Thyroid gland (tissue), 4 donors: ENCODE measurements at regions not wholly inside any gene's neighbourhood (a gene's known extent, or its start where the extent isn't known, plus 50 kb on each side); places are given as distances from the start of the nearest gene placed in this dataset.

Experiments
- DNase-seq, 2 donors: peaks; one replicate each; pipeline ENCODE4 v3.0.0-alpha.2; 2019
- H3K27ac ChIP-seq, 3 donors: fragments of 200-600 bp; sonication (generic); 1 replicate in 2 of 3; 2 replicates in 1 of 3; pipeline ENCODE4 v1.5.1; 2016 to 2019; ENCODE audit warnings: mild to moderate bottlenecking in 1 of 3, moderate library complexity in 1 of 3
- H3K27me3 ChIP-seq: fragments of 200-600 bp; sonication (generic); one replicate; pipeline ENCODE4 v1.5.1; 2019
- H3K36me3 ChIP-seq, 2 donors: fragments of 200-600 bp; sonication (generic); one replicate each; pipeline ENCODE4 v1.5.1; 2016 to 2019
- H3K4me1 ChIP-seq, 2 donors: fragments of 200-600 bp; sonication (generic); one replicate each; pipeline ENCODE4 v1.5.1; 2017 to 2019
- H3K4me3 ChIP-seq, 3 donors: fragments of 200-600 bp; sonication (generic); replicated peaks in 1 of 3; 1 replicate in 2 of 3; 2 replicates in 1 of 3; pipeline ENCODE4 v1.5.1; 2016; ENCODE audit warnings: mild to moderate bottlenecking in 1 of 3
- H3K9me3 ChIP-seq: fragments of 200-600 bp; sonication (generic); one replicate; pipeline ENCODE4 v1.5.1; 2017
- POLR2A ChIP-seq, 2 donors: fragments of 450-650 bp; IDR thresholded peaks; one replicate each; pipeline ENCODE4 v1.6.1; 2017; ENCODE audit warnings: antibody characterized with exemption in 2 of 2, mild to moderate bottlenecking in 2 of 2, moderate library complexity in 1 of 2
- WGBS, 2 donors: methylation state at CpG; one replicate each; pipeline ENCODE4 v1.1.5; 2017; 5-methylcytosine and 5-hydroxymethylcytosine counted together
- intact Hi-C: fragments of 100-400 bp; cut with DNase I; formaldehyde crosslinking; loops from one replicate; pipeline ENCODE4 v1.15.1; 2023
- TF ChIP-seq, protein P1 (sequence below), 6 experiments: fragments of 200-600 bp in 3 of 6; fragments of 450-650 bp in 3 of 6; sonication (generic) in 3 of 6; IDR thresholded peaks; one replicate each; pipeline ENCODE4 v1.5.1; 2016 to 2019; ENCODE audit warnings: antibody characterized with exemption in 6 of 6, mild to moderate bottlenecking in 2 of 6, inconsistent platforms in 1 of 6, moderate library complexity in 1 of 6

DNA sequence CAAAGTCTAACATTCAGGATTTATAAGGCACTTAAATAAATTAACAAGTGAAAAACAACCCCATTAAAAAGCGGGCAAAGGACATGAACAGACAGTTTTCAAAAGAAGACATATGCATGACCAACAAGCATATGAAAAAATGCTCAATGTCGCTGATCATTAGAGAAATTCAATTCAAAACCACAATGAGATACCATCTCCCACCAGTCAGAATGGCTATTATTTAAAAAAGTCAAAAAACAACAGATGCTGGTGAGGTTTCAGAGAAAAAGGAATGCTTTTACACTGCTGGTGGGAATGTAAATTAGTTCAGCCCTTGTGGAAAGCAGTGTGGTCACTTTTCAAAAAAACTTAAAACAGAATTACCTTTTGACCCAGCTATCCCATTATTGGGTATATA lies 60.7 kb upstream of the BDKRB2 start:
- no peak overlapping the region for H3K4me3 ChIP-seq
- 92 to 93% methylated on average over 2 of the region's 2 CpGs for WGBS, 2 donors
- H3K27me3 ChIP-seq = no peaks in the 10 kb centered on the region
- no peak overlapping the region for H3K27ac ChIP-seq
- H3K4me1 ChIP-seq = peaks cover 8 to 11% of the 10 kb centered on the region in 2 donors
- H3K36me3 ChIP-seq = no peaks in the 10 kb centered on the region
- TF ChIP-seq, protein P1, sequence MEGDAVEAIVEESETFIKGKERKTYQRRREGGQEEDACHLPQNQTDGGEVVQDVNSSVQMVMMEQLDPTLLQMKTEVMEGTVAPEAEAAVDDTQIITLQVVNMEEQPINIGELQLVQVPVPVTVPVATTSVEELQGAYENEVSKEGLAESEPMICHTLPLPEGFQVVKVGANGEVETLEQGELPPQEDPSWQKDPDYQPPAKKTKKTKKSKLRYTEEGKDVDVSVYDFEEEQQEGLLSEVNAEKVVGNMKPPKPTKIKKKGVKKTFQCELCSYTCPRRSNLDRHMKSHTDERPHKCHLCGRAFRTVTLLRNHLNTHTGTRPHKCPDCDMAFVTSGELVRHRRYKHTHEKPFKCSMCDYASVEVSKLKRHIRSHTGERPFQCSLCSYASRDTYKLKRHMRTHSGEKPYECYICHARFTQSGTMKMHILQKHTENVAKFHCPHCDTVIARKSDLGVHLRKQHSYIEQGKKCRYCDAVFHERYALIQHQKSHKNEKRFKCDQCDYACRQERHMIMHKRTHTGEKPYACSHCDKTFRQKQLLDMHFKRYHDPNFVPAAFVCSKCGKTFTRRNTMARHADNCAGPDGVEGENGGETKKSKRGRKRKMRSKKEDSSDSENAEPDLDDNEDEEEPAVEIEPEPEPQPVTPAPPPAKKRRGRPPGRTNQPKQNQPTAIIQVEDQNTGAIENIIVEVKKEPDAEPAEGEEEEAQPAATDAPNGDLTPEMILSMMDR (IDR thresholded peaks at IDR 0.05) = no peak
- TF ChIP-seq POLR2A (IDR thresholded peaks at IDR 0.05) = no peak
- intact Hi-C loops = no loop called here
- DNase-seq = no peak
- H3K9me3 ChIP-seq = no peaks in the 10 kb centered on the region

DNA sequence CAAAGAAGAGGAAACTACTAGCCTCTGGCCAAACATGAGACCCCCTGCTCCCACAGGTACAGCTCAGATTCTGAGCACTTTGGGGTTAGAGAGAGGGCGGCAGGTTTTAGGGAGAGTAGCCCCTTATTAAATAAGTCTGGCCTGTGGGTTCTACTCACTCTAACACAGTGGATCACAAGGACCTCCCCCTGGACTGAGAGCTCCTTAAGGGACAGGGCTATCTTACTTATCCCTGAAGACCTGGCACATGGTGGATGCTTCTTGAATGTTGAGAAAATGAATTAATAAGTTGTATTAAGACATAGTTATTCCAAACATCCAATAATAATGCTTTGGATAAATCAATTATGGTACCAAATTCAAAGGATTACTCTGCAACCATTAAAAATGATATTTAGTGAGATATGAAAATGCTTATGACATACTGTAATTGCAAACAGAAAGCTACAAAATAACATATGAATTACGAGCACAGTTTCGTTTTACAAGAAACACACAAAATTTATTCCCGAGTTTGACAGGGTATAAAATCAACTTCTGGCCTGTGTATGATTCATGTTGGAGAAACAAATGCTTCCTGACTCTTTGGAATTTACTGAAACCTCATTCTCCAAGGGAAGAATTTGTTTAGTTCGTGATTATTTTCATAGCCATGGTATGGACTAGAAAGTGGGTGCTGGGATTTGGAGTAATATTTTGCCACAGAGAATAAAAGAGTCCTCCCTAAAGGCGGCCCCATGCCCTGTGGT lies 59.3 kb upstream of the BDKRB2 start:
- peak overlapping the region; percentile 66 to 86 (median 76) for H3K27ac ChIP-seq
- no peak overlapping the region for H3K4me3 ChIP-seq
- 71 to 76% methylated on average over 6 of the region's 6 CpGs for whole genome bisulfite sequencing, 2 donors

DNA sequence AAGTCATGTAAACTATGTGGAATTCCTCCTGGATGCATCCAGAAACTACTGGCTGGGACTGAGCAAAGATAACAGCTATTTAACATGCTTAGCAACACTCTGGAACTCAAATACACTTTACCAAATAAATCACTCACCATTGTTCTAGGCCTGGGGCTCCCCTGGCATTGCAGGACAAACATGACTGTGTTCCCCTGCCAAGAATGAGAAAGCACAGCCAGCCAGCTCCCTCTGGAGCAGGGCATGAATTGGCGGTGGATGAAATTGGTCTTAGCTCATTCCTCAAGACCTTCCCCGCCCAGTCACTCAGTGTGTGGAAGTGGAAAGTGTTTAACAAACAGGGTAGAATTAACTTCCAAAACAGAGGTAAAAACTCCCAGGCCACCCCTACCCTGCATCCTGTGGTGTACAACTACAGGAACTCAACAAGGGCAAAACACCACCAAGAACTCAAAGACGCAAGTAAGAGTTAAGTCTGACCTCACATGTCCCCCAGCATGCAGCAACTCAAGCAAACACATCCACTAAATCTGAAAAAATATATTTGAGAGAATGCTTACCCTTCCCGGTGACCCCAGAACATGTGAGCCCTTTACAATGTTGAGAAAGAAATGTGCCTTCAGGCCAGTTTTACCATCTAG lies 58.4 kb upstream of the BDKRB2 start:
- H3K27ac ChIP-seq = peak overlapping the region; percentile 66 to 86 (median 76)
- intact Hi-C loops = no loop called here
- peak; percentile 71 to 84 for DNase-seq
- WGBS, 2 donors = 45 to 58% methylated on average over 4 of the region's 4 CpGs
- H3K36me3 ChIP-seq = no peaks in the 10 kb centered on the region
- peaks cover 8 to 11% of the 10 kb centered on the region in 2 donors for H3K4me1 ChIP-seq
- no peaks in the 10 kb centered on the region for H3K27me3 ChIP-seq
- TF ChIP-seq, protein P1 (IDR thresholded peaks at IDR 0.05) = no peak
- TF ChIP-seq POLR2A (IDR thresholded peaks at IDR 0.05) = no peak
- no peak overlapping the region for H3K4me3 ChIP-seq
- no peaks in the 10 kb centered on the region for H3K9me3 ChIP-seq

More for the DNA sequence above, 59.3 kb upstream of the BDKRB2 start:
- Histone ChIP-seq H3K27me3 (no peaks in the 10 kb centered on the region), H3K36me3 (no peaks in the 10 kb centered on the region), H3K9me3 (no peaks in the 10 kb centered on the region), H3K4me1 (peaks cover 8 to 11% of the 10 kb centered on the region in 2 donors)
- DNase-seq = no peak
- TF ChIP-seq POLR2A (IDR thresholded peaks at IDR 0.05) = no peak
- TF ChIP-seq, protein P1 (IDR thresholded peaks at IDR 0.05) = no peak
- intact Hi-C loops = no loop called here

DNA sequence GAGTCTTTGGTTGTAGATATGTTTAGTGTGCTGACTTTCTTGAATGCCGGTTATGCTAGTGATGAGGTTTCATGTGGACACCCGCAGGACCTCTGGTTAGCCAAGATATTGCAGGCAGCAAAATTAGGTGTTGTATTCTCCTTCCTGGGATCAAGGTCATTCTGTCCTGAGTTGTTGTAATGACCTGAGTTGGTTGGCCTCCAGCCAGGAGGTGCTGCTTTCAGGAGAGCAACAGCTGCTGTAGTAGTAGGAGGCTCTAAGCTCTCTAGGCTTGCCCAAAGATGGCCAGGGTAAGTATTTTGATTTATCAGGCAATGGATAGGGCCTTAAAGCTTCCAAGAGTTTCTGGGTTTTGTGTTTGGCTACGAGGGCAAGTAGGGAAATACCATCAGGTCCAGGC lies 56.0 kb upstream of the BDKRB2 start:
- Histone ChIP-seq H3K4me1 (peaks cover 8 to 11% of the 10 kb centered on the region in 2 donors), H3K9me3 (no peaks in the 10 kb centered on the region), H3K4me3 (no peak overlapping the region), H3K27me3 (no peaks in the 10 kb centered on the region), H3K36me3 (no peaks in the 10 kb centered on the region), H3K27ac (no peak overlapping the region)
- intact Hi-C loops = no loop called here
- peak; percentile 58 to 67 for DNase-seq
- WGBS, 2 donors = 88 to 91% methylated on average over 3 of the region's 3 CpGs
- no peak for TF ChIP-seq POLR2A (IDR thresholded peaks at IDR 0.05)
- TF ChIP-seq, protein P1 (IDR thresholded peaks at IDR 0.05) = no peak

DNA sequence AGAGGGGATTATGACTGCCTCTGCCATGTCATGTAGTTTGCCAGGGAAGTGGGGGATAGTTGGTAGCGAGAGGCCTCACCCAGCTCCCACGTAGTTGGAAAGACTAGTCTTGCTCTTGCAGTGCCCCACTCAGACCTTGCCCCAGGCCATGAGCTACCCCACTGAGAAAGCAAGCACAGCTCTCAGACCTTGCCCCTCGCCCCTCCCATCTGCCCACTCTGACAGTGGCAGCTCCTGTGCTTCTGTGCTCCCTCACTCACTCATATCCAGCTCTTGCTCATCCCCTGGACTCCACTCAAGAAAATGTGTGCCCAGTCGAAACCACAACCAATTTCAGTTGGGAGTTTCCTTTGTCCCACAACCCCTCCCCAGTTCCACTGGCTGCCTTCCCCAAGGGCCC lies 55.5 kb upstream of the BDKRB2 start:
- Histone ChIP-seq H3K36me3 (no peaks in the 10 kb centered on the region), H3K27ac (no peak overlapping the region), H3K4me1 (peaks cover 8 to 11% of the 10 kb centered on the region in 2 donors), H3K27me3 (no peaks in the 10 kb centered on the region), H3K9me3 (no peaks in the 10 kb centered on the region), H3K4me3 (no peak overlapping the region)
- intact Hi-C loops = no loop called here
- 94 to 97% methylated on average over 4 of the region's 4 CpGs for whole genome bisulfite sequencing, 2 donors
- TF ChIP-seq, protein P1 (IDR thresholded peaks at IDR 0.05) = no peak
- no peak for TF ChIP-seq POLR2A (IDR thresholded peaks at IDR 0.05)
- no peak for DNase-seq
